Progenitor cell of endocrine pancreas (in vitro differentiated cells): ENCODE measurements at regions not wholly inside any gene's neighbourhood (a gene's known extent, or its start where the extent isn't known, plus 50 kb on each side); places are given as distances from the start of the nearest gene placed in this dataset.

Experiments
- DNase-seq: peaks from one replicate; pipeline ENCODE4 v3.0.0; 2021; ENCODE audit warnings: low spot score; ENCODE audit not compliant: unreplicated experiment
- H3K27ac Mint-ChIP-seq: 2 replicates; pipeline ENCODE4 v1.8.0; 2021; ENCODE audit warnings: mild to moderate bottlenecking, moderate library complexity, mixed read lengths
- H3K27me3 Mint-ChIP-seq: 2 replicates; pipeline ENCODE4 v1.8.0; 2021; ENCODE audit warnings: mixed read lengths
- H3K36me3 Mint-ChIP-seq: 2 replicates; pipeline ENCODE4 v1.8.0; 2022; ENCODE audit warnings: mixed read lengths; ENCODE audit not compliant: insufficient read depth
- H3K4me1 Mint-ChIP-seq: 2 replicates; pipeline ENCODE4 v1.8.0; 2021; ENCODE audit warnings: low read depth, mixed read lengths
- H3K4me3 Mint-ChIP-seq: 2 replicates; pipeline ENCODE4 v1.8.0; 2021; ENCODE audit warnings: low read depth, mild to moderate bottlenecking, moderate library complexity, mixed read lengths
- H3K9me3 Mint-ChIP-seq: 2 replicates; pipeline ENCODE4 v1.8.0; 2021; ENCODE audit warnings: low read depth, mixed read lengths
- TF ChIP-seq, protein P1 (sequence below): fragments of 200-600 bp; sonication (generic); IDR thresholded peaks from one replicate; pipeline ENCODE4 v1.5.0; 2021; ENCODE audit warnings: antibody characterized with exemption, mild to moderate bottlenecking; ENCODE audit not compliant: unreplicated experiment

DNA sequence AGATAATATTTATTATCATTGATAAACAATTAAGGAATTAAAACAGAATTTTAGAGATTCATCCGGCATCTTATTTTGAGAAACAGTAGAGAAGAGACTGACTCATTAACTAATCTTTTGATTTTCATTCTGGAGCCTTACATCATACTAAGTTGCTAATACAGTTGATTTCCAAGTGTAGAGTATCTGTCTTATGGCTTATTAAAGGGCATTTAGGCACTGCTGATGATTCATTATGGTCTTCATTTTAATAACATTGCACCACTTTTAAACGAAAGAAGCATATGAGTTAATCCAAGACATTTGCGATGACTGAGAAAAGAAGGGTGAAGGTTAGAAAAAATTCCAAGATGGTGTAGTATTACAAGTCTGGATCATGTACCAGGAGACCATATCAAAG is 186.0 kb upstream of the CACNA2D1 start:
- DNase-seq: no peak
- H3K4me3 Mint-ChIP-seq: no peak overlapping the region
- no peak overlapping the region for H3K27ac Mint-ChIP-seq
- TF ChIP-seq, protein P1, sequence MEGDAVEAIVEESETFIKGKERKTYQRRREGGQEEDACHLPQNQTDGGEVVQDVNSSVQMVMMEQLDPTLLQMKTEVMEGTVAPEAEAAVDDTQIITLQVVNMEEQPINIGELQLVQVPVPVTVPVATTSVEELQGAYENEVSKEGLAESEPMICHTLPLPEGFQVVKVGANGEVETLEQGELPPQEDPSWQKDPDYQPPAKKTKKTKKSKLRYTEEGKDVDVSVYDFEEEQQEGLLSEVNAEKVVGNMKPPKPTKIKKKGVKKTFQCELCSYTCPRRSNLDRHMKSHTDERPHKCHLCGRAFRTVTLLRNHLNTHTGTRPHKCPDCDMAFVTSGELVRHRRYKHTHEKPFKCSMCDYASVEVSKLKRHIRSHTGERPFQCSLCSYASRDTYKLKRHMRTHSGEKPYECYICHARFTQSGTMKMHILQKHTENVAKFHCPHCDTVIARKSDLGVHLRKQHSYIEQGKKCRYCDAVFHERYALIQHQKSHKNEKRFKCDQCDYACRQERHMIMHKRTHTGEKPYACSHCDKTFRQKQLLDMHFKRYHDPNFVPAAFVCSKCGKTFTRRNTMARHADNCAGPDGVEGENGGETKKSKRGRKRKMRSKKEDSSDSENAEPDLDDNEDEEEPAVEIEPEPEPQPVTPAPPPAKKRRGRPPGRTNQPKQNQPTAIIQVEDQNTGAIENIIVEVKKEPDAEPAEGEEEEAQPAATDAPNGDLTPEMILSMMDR: no peak
- no peaks in the 10 kb centered on the region for H3K27me3 Mint-ChIP-seq
- H3K36me3 Mint-ChIP-seq: no peaks in the 10 kb centered on the region
- no peaks in the 10 kb centered on the region for H3K4me1 Mint-ChIP-seq
- no peaks in the 10 kb centered on the region for H3K9me3 Mint-ChIP-seq

DNA sequence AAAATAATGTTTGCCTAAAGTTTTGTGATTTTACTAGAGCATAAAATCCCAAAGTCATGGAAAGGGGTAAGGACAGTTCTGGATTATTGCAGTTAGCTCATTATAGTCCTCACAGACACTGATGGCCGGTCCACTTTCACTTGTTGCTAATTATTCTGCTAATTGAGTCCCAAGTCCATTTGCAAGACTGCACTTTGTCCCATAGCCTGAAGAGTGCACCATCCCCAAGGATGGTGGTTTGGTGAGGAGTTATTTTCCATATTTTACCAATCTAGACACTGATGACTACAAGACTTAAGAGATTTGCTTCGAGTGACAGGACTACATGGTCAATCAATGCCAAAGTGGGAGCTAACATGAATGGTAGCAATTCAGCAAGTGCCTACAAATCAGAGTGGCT is 181.8 kb upstream of the CACNA2D1 start:
- no peak overlapping the region for H3K4me3 Mint-ChIP-seq
- no peaks in the 10 kb centered on the region for H3K36me3 Mint-ChIP-seq
- H3K9me3 Mint-ChIP-seq: no peaks in the 10 kb centered on the region
- DNase-seq: no peak
- H3K4me1 Mint-ChIP-seq: no peaks in the 10 kb centered on the region
- no peaks in the 10 kb centered on the region for H3K27me3 Mint-ChIP-seq
- H3K27ac Mint-ChIP-seq: no peak overlapping the region
- TF ChIP-seq, protein P1: no peak

DNA sequence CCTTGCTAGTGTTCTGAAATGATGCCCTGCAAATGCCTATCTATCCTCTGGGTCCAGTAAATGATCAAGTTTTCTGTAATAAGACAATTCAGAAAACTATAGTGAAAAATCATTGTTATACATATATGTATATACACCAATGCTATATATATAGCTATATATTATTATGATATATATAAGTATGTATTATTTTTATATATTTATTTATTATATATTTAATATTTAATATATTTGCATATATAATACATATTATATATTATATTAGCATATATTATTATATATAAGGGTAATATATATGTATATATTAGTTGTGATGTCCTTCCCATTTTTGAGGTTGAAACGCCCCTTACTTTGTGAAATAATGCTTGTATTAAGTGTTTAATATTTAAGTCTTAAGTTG is 181.4 kb upstream of the CACNA2D1 start:
- no peak for DNase-seq
- Mint-ChIP-seq H3K27me3 (no peaks in the 10 kb centered on the region), H3K4me1 (no peaks in the 10 kb centered on the region), H3K9me3 (no peaks in the 10 kb centered on the region), H3K4me3 (no peak overlapping the region), H3K27ac (no peak overlapping the region), H3K36me3 (no peaks in the 10 kb centered on the region)
- TF ChIP-seq, protein P1: no peak

DNA sequence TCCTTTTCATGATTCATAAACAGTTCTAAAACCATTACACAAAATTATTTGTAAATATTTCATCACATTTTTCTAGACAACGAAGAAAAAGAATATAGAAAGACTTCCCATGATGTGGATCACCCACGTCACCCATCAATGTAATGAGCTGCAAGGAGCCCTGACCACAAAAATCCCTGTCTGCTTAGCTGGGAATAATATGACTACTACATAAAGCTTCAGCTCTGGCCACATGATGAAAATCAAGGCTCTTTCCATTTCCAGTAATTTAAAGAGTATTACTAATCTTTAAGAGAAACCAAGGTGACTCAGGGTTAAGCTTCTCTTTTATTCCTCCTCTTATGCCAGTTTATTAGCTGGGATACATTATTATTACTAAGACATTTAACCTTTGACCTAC is 180.8 kb upstream of the CACNA2D1 start:
- Mint-ChIP-seq H3K36me3 (no peaks in the 10 kb centered on the region), H3K4me1 (no peaks in the 10 kb centered on the region), H3K9me3 (no peaks in the 10 kb centered on the region), H3K27ac (no peak overlapping the region), H3K4me3 (no peak overlapping the region), H3K27me3 (no peaks in the 10 kb centered on the region)
- TF ChIP-seq, protein P1: no peak
- DNase-seq: no peak

DNA sequence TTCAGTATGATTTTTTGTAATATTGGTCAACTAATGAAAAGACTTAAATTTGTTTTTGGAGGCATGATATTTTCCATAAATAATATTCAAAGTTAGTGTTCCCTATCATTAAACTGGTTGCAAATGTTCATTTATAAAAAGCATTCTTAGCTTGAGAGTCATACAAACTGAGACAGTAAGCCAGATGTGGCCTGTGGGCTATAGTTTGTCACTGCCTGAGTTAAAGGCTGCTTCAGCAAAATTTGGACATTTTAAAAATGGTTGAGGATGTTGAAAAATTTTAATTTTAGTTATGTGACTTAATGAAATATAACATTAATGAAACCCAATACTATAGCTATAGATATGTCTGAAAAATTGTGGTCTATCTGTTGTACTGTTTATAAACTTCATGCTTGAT is 180.2 kb upstream of the CACNA2D1 start:
- Mint-ChIP-seq H3K27me3 (no peaks in the 10 kb centered on the region), H3K27ac (no peak overlapping the region), H3K4me1 (no peaks in the 10 kb centered on the region), H3K4me3 (no peak overlapping the region), H3K36me3 (no peaks in the 10 kb centered on the region), H3K9me3 (no peaks in the 10 kb centered on the region)
- TF ChIP-seq, protein P1: no peak
- DNase-seq: no peak
